Muscle layer of colon (tissue), 2 donors: ENCODE measurements at regions not wholly inside any gene's neighbourhood (a gene's known extent, or its start where the extent isn't known, plus 50 kb on each side); places are given as distances from the start of the nearest gene placed in this dataset.
"Not testable (repeated sequence)": the region's sequence is repeated elsewhere in the genome, so short reads cannot be mapped to it uniquely, and the experiment has no call there.

Experiments used
- H3K27ac ChIP-seq: one replicate; pipeline ENCODE4 v1.7.0; 2013; ENCODE audit warnings: low read depth, mild to moderate bottlenecking, low read length, moderate library complexity
- H3K27me3 ChIP-seq, 2 donors: one replicate each; pipeline ENCODE4 v1.7.0; 2013; ENCODE audit warnings: low read length in 2 of 2, mild to moderate bottlenecking in 2 of 2; ENCODE audit not compliant: insufficient read depth in 2 of 2, control insufficient read depth in 1 of 2
- H3K36me3 ChIP-seq: one replicate; pipeline ENCODE4 v1.7.0; 2013; ENCODE audit warnings: mild to moderate bottlenecking, low read length; ENCODE audit not compliant: insufficient read depth
- H3K4me1 ChIP-seq: one replicate; pipeline ENCODE4 v1.7.0; 2013; ENCODE audit warnings: mild to moderate bottlenecking, low read length; ENCODE audit not compliant: insufficient read depth
- H3K4me3 ChIP-seq, 2 donors: one replicate each; pipeline ENCODE4 v1.7.0; 2013; ENCODE audit warnings: low read length in 2 of 2, low read depth in 1 of 2, mild to moderate bottlenecking in 1 of 2, moderate library complexity in 1 of 2
- H3K9ac ChIP-seq: one replicate; pipeline ENCODE4 v1.7.0; 2013; ENCODE audit warnings: low read length
- H3K9me3 ChIP-seq: one replicate; pipeline ENCODE4 v1.7.0; 2013; ENCODE audit warnings: mild to moderate bottlenecking, low read length
- donor health status: abdominal sarcoma.
- donor health status: Adenocarcinoma of cecum.

DNA sequence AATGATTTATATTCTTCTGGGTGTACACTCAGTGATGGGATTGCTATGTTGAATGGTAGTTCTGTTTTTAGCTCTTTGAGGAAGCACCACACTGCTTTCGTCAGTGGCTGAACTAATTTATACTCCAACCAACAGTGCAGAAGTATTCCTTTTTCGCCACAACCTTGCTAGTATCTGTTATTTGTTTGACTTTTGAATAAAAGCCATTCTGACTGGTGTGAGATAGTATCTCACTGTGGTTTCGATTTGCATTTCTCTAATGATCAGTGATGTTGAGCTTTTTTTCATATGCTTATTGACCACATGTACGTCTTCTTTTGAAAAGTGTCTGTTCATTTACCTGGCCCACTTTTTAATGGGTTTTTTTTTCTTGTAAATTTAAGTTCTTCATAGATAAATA is 583.8 kb upstream of the ARID1B start:
- no peak overlapping the region for H3K9ac ChIP-seq
- no peak overlapping the region for H3K27ac ChIP-seq
- H3K4me3 ChIP-seq, result no peak overlapping the region
- H3K4me1 ChIP-seq, result no peaks in the 10 kb centered on the region
- H3K36me3 ChIP-seq, result no peaks in the 10 kb centered on the region
- H3K27me3 ChIP-seq, result no peaks in the 10 kb centered on the region
- H3K9me3 ChIP-seq, result no peaks in the 10 kb centered on the region

DNA sequence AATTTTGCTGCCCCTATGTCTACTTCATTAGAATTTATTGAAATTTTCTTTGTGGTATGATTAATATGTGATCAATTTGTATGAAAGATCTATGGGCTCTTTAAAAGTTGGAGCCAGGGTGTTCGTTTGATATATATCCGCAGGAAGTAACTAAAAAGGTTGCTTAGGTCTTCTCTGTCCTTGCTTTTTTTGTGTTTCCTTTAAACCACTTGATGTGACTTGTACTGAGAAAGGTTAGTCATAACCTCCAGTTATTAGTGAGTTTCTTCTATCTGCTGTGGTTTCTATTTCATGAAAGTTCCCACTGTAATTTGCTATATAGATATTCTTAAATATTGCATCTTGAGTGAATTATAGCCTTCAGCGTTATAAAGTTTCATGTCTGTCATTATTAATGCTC is 585.3 kb upstream of the ARID1B start:
- H3K27ac ChIP-seq, result no peak overlapping the region
- H3K4me1 ChIP-seq, result no peaks in the 10 kb centered on the region
- H3K9me3 ChIP-seq, result no peaks in the 10 kb centered on the region
- no peaks in the 10 kb centered on the region for H3K27me3 ChIP-seq
- H3K9ac ChIP-seq, result no peak overlapping the region
- H3K36me3 ChIP-seq, result no peaks in the 10 kb centered on the region
- H3K4me3 ChIP-seq, result no peak overlapping the region

DNA sequence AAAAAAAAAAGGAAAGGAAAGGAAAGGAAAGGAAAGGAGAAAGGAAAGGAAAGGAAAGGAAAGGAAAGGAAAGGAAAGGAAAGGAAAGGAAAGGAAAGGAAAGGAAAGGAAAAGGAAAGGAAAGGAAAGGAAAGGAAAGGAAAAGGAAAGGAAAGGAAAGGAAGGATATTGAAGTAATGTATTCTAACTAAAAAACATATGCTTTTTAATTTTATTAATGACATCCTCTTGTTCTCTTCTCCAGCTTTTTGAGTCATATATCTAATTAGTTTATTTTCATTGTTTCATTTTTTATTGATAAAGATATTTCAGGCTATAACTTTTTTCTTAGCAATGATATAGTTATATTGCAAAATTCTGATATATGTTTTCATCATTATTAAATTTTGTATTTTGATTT is 585.8 kb upstream of the ARID1B start:
- not testable (repeated sequence) for H3K36me3 ChIP-seq, H3K4me3 ChIP-seq, H3K27me3 ChIP-seq, H3K9ac ChIP-seq, H3K9me3 ChIP-seq, H3K4me1 ChIP-seq, H3K27ac ChIP-seq

DNA sequence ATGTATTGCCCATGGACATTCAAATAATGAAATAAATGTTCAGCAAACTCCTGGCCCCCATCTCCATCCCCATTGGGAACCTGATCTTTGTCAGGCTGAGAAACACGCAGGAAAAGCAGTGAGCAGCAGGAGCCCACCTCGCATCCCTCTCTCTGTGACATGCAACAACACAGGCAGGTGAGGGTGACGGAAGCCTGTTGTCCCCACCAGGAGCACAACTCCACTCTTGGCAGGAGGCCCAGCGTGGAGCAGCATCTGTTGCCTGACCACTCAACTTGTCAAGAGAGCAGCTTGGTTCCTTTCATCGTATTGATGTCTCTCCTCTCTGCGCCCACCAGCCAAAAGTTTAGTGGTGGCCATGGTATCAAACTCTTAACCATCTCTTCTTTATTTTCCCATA is 586.9 kb upstream of the ARID1B start:
- no peaks in the 10 kb centered on the region for H3K36me3 ChIP-seq
- no peak overlapping the region for H3K4me3 ChIP-seq
- H3K9me3 ChIP-seq, result no peaks in the 10 kb centered on the region
- H3K27ac ChIP-seq, result no peak overlapping the region
- no peaks in the 10 kb centered on the region for H3K4me1 ChIP-seq
- H3K27me3 ChIP-seq, result no peaks in the 10 kb centered on the region
- no peak overlapping the region for H3K9ac ChIP-seq

DNA sequence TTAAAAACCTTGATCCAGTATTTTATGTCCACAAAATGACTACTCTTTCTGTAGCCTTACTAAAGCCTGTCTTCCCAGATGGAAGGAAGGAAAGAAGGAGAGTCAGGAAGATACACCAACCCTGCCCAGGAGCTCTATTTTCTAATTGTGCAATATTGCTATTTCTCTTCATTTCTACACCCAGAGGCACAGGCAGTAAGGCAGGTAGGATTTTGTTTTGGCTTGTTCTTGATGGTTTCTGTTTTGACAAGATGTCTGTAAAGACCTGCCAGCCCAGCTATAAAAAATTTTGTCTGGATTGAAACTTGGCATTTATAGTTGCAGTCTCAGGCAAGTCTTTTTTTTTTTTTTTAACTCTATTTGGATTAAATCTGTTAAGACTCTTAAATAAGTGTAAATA is 587.5 kb upstream of the ARID1B start:
- H3K9me3 ChIP-seq, result no peaks in the 10 kb centered on the region
- no peak overlapping the region for H3K9ac ChIP-seq
- no peak overlapping the region for H3K4me3 ChIP-seq
- H3K27ac ChIP-seq, result no peak overlapping the region
- H3K4me1 ChIP-seq, result no peaks in the 10 kb centered on the region
- H3K36me3 ChIP-seq, result no peaks in the 10 kb centered on the region
- H3K27me3 ChIP-seq, result no peaks in the 10 kb centered on the region

DNA sequence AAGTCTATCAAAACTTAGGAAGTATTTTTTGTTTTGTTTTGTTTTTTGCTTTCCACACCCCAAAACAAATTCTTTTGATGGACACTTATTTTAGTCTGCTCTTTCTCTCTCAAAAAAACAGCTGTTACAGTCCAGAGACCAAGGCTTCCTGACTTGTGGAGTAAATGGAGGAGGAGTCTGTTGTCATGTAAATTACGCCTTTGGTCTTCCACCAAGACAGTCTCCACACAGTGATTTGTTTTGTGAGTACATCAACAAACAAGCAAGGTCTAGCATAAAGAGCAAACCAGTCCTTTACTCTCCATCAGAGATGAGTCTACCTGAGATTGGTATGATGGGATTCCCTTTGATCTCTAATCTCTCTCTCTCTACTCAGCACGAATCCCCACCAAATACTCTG is 588.0 kb upstream of the ARID1B start:
- Histone ChIP-seq H3K4me3 (no peak overlapping the region), H3K36me3 (no peaks in the 10 kb centered on the region), H3K27me3 (no peaks in the 10 kb centered on the region), H3K9me3 (no peaks in the 10 kb centered on the region), H3K4me1 (no peaks in the 10 kb centered on the region), H3K9ac (no peak overlapping the region), H3K27ac (no peak overlapping the region)

DNA sequence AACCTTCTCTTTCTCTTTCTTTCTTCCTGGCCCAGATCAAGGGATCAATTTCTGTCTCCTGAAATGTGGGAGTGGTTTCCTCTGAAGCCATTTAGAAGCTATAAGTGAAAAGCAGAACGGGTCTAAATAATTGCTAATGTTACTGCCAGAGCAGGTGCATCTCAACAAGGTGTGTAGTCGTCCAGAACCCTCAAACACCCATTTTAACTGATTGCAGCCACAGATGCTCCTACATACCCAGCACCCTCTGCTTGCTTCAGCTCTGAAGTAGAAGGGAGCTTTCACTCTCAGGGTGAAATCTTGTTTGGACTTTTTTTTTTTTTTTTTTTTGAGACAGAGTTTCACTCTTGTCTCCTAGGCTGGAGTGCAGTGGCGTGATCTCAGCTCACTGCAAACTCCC is 592.1 kb upstream of the ARID1B start:
- H3K27ac ChIP-seq, result no peak overlapping the region

DNA sequence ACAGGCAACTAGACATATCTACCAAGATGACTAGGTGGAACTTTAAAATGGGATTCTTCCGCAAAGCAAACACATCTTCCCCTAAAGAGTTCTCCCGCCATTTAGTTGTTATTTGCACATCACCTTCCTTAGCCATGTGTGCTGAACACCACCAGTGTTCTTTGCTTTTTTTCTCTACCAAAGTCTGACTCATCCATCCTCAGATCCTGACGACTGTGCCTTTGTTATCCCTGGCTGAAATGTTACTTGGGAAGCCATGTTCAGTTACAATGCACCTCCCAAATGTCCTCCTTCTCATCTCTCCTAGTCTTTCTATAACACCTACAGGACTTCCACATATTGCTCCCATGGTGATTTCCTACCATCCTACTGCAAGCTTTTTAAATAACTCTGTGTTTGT is 593.5 kb upstream of the ARID1B start:
- H3K4me3 ChIP-seq, result no peak overlapping the region
- H3K9me3 ChIP-seq, result no peaks in the 10 kb centered on the region
- no peak overlapping the region for H3K9ac ChIP-seq
- no peaks in the 10 kb centered on the region for H3K27me3 ChIP-seq
- no peaks in the 10 kb centered on the region for H3K36me3 ChIP-seq
- H3K4me1 ChIP-seq, result no peaks in the 10 kb centered on the region
- no peak overlapping the region for H3K27ac ChIP-seq

More for the DNA sequence above, 592.1 kb upstream of the ARID1B start:
- no peak overlapping the region for H3K4me3 ChIP-seq
- no peaks in the 10 kb centered on the region for H3K27me3 ChIP-seq
- no peaks in the 10 kb centered on the region for H3K36me3 ChIP-seq
- H3K9ac ChIP-seq, result no peak overlapping the region
- no peaks in the 10 kb centered on the region for H3K4me1 ChIP-seq
- H3K9me3 ChIP-seq, result no peaks in the 10 kb centered on the region

DNA sequence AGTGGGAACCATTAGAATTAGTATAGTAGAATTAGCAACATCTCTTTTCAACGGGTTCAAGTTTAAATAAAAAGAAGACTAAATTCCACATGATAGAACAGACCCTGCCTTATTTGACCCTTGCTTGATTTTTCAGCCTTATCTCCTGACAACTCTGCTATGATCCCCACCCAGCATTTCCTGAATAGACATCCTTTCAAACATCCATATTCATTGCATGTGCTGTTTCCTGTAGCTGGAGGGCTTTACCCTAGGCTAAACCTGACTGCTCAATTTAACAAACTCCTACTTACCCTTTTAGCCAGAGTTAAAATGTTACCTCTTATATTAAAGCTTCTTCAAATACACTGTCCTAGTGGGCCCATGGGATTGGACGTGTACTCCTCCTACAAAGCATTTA is 594.8 kb upstream of the ARID1B start:
- Histone ChIP-seq H3K9me3 (no peaks in the 10 kb centered on the region), H3K36me3 (no peaks in the 10 kb centered on the region), H3K27me3 (no peaks in the 10 kb centered on the region), H3K4me3 (no peak overlapping the region), H3K27ac (no peak overlapping the region), H3K4me1 (no peaks in the 10 kb centered on the region), H3K9ac (no peak overlapping the region)

DNA sequence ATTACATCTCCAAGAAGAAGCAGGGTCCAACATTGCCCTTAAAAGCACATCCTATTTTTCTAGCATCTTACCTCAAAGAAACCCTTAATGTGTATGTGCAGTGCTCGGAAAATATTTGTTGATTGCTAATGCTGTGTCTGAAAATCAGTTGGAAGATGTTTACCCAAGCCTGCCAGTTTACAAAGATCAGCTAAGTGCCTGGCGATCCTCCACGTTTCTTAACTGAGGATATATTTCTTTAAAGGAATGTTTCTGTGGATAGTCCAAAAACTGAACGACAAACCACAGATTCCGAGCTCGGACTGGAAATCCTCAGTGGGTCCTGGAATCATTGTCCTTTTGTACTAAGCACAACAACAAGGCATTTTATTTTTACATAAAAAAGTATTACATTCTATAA is 595.7 kb upstream of the ARID1B start:
- Histone ChIP-seq H3K4me3 (no peak overlapping the region), H3K9me3 (no peaks in the 10 kb centered on the region), H3K4me1 (no peaks in the 10 kb centered on the region), H3K27me3 (no peaks in the 10 kb centered on the region), H3K27ac (no peak overlapping the region), H3K36me3 (no peaks in the 10 kb centered on the region), H3K9ac (no peak overlapping the region)

DNA sequence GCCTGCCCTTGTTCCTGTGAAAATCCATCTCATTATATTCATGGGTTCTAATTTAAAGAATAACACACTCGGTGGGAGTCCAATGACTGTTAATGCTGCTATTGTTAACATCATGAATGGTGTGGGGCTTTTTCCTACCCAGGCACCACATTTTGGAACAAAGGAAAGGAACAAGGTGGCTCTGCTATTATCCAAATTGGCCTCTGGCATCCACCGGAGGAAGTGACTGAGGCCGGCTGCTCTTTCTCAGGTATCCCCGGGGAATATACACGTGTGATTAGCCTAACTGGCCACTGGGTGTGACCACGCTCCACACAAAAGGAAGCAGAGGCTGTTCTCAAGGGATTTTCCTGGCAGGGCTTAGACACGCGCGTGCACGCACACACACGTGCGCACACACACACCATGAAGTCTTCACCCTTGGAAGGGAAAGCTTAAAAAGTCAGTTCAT is 601.2 kb upstream of the ARID1B start:
- H3K4me3 ChIP-seq, result no peak overlapping the region
- H3K36me3 ChIP-seq, result no peaks in the 10 kb centered on the region
- no peaks in the 10 kb centered on the region for H3K27me3 ChIP-seq
- H3K4me1 ChIP-seq, result no peaks in the 10 kb centered on the region
- no peaks in the 10 kb centered on the region for H3K9me3 ChIP-seq
- H3K9ac ChIP-seq, result no peak overlapping the region
- no peak overlapping the region for H3K27ac ChIP-seq

DNA sequence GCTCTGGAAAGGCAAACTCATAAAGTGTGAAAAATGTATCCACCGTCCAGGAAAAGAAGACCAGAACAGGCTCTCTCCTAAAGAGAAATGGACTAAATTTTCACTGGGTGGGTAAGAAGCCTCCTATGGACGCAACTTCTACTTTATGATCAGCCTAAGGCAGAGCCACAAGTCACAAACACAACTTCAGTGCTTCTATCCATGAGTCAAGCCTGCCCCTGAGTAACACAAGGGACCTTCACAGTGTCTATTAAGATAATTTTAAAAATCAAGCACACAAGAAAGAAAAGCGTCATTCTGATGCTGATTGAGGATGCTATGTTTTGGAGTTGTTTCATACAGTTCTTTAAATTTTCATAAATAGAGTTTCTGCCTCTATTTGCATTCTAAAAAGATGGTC is 601.7 kb upstream of the ARID1B start:
- H3K36me3 ChIP-seq, result no peaks in the 10 kb centered on the region
- no peak overlapping the region for H3K9ac ChIP-seq
- H3K27ac ChIP-seq, result no peak overlapping the region
- H3K4me3 ChIP-seq, result no peak overlapping the region
- H3K4me1 ChIP-seq, result no peaks in the 10 kb centered on the region
- H3K9me3 ChIP-seq, result no peaks in the 10 kb centered on the region
- H3K27me3 ChIP-seq, result no peaks in the 10 kb centered on the region
